HG03571 (cell line): ENCODE measurements at regions not wholly inside any gene's neighbourhood (a gene's known extent, or its start where the extent isn't known, plus 50 kb on each side); places are given as distances from the start of the nearest gene placed in this dataset.

Experiments used
- ATAC-seq: cut with Tn5 transposase; IDR thresholded peaks from one replicate; pipeline ENCODE4 v1.9.1; 2021; ENCODE audit not compliant: unreplicated experiment

GRCh38 chr18:39039813-39040212 lies 1474.2 kb upstream of the CELF4 start:
- ATAC-seq, result no peak

- ATAC-seq, result no peak
Measured at GRCh38 chr18:39037925-39038324, 1472.3 kb upstream of the CELF4 start.

DNA sequence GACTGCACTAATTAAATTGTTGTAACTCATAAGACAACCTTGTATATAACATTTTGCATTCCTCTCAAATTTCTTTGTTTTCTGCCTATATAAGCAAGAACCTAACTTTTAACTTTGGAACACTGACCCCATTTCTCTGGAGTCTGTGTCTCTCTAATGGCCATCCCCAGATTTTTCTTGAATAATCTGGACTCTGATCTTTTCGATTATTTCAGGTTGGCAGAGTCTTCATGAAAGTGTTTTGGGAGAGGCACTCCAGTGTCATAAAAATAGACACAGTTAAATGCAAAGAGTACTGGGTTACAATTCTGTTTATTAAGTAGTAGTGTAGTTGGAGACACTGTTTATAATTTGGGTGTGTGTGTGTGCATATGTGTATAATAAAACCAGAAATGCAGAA lies 1467.7 kb upstream of the CELF4 start:
- ATAC-seq, result no peak

DNA sequence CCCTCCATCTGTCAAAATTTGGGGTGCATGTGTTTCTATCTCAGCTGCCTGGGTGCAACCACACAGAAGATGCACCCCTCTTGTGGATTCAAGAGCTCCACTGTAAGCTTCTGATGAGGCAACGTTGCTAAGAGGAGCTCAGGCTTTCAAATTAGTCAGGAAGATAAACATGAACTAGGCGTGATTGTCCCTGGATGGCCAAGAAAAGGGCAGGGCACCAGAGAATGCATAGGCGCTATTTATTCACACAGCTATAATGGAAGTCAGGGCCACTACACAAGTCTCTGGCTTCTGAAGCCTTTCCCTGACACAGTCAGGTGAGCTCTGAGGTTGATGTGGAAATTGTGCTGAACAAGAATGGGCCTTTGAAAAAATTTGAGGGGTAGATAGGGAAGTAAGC lies 1466.0 kb upstream of the CELF4 start:
- no peak for ATAC-seq

DNA sequence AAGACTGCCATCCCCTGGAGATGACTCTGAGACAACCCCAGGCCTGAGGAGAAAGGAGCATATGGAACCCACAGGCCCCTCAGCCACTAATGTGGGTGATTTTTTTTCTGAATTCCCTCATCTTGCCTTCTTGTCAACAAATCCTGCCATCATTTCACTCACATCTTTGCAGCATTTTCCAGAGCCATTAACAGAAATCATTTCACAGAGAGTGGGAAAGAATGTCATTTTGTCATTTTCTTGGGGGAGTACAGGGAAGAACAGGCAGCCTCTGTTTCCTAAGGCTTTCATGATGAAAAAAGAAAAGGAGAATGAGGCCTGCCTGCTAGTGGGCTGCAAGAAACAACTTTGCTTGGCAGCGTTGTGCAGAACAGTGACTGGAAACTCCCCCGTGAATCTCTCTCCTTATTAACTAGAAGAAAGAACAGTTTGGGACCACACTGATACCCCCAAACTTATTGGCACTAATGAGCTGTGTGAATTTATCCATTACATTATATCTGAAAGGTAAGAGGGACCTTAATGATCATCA lies 1464.6 kb upstream of the CELF4 start:
- no peak for ATAC-seq

- ATAC-seq, result no peak
Measured at GRCh38 chr18:39025531-39025930, 1459.9 kb upstream of the CELF4 start.

DNA sequence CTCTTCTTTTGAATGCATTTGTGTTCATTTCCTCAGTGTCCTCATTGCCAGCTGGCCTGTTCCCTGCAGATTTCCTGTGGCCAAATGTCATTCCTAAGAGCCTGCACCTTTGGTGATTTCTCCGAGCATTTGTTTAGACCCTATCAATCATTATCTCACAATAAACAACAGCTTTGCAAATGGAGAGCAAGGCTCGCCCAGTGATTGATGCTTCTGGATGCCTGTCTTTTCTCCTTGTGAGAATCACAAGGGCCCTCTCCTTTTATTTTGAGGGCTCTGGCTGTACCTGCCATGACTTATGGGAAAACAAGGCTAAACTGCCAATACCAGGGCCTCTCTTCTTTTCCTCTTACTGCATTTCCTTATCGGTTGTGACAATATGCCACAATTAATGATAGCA lies 1454.4 kb upstream of the CELF4 start:
- ATAC-seq, result no peak

DNA sequence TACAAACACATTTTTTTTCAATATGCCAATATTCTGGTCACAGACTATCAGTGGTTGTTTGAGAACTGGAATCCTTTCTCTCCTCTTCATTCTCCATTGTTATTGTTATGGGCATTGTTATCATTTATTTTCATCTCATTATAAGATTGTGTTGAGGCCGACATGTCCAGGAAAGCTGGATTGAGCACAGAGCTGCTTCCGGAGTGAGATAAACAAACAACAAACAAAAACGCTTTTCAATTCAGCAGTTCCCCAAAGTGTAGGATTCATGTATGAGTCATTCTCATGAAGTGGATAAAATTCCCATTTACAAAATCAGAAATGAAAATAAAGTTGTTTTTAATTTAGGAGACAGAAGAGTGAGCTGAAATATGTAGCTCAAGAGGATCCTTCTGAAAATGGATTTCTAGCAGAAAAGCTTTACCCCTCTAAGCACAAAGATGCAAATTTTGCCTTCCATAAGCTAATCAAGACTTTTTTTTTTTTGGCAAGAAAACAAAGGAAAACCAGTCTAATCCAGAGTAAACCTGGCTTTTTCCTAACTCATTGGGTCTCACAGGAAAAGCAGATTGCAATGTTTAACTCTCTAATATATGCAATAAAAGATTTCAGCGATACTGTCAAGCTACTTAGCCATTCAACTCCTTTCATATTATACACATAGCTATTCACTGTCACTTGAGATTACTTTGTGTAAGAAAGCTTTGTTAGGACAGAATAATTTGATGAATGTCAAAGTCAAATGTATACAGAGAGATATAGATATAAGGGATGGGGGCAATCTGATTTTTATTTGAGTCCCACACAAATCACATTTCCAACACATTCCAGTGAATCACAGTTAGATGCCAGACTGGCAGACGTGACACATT lies 1441.7 kb upstream of the CELF4 start:
- ATAC-seq, result no peak

- ATAC-seq, result no peak
Measured at GRCh38 chr18:38996056-38996455, 1430.5 kb upstream of the CELF4 start.

DNA sequence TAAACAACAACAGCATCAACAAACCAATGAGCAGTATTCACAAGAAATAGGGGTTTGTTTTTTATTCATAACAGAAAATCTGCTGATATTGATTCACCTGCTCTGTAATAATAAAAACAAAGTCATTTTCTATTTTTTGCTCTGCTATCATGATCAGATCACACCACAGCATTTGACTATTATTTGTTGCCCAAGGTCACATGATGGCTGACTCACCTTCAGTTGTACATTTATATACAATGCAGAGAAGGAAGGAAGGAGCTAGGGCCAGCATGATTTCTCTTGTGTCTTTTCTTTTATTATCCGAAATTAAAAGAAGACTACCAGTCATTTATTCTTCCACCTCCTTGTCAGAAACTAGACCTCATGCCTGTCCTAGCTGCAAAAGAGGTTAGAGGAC lies 1427.7 kb upstream of the CELF4 start:
- no peak for ATAC-seq

GRCh38 chr18:38984968-38985367 lies 1419.4 kb upstream of the CELF4 start:
- ATAC-seq, result no peak

GRCh38 chr18:38982072-38982471 lies 1416.5 kb upstream of the CELF4 start:
- no peak for ATAC-seq

GRCh38 chr18:38981389-38981788 lies 1415.8 kb upstream of the CELF4 start:
- no peak for ATAC-seq

DNA sequence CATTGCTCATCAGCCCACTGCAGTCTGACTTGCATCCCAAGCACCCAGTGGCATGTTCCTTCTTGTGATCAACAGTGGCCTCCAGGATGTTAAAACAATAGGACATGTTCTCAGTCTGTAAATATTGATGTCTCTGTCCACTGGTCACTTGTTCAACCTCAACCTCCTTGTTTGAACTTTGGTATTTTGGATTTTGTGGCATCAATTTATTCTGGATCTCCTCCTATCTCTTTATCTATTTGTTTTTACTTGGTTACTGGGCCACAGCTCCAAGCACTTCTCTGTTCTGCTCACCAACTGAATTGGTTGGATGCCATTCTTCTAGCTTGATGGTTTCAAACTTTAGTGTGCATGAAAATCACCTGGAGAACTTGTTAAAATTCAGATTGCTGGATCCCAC lies 1414.8 kb upstream of the CELF4 start:
- ATAC-seq, result no peak

DNA sequence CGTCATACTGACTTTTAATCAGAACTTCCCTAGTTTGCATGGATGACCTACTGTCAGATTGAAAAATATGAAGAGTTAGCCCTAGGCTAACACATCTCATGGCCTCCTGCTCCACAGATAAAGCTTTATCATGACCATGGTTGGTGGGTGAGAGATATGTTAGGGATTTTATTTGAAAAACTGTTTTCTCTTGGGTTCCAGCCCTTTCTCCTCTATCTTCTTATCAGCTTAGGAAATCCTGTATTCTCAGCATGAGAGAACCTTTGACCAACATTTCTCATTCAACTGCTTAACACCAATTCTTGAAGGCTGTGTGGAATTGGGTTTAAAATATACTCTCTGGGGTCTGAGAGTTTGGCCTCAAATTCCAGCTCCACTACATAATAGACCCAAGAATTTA lies 1407.0 kb upstream of the CELF4 start:
- ATAC-seq, result no peak

- ATAC-seq, result no peak
Measured at GRCh38 chr18:38971881-38972280, 1406.3 kb upstream of the CELF4 start.

- no peak for ATAC-seq
Measured at GRCh38 chr18:38966841-38967240, 1401.2 kb upstream of the CELF4 start.

- ATAC-seq, result no peak
Measured at GRCh38 chr18:38963943-38964660, 1398.5 kb upstream of the CELF4 start.

DNA sequence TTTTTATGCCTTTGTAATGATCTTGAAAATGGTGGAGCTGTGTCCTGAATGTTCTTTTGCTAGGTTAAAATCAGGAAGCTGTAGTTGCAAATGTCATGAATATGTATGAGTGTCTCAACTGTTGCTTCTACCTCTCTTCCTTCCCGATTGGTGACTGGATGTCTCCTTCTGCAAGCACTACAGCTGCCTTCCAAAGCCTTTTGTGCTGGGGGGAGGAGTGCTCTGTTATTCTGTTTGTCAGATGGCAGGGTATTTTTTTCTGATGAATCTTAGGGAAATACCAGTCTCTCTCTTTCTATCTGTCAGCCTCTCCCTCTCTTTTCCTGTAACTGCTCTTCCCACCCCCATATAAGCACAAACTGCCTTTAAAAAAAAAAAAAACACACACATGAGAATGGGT lies 1396.3 kb upstream of the CELF4 start:
- no peak for ATAC-seq

GRCh38 chr18:38957736-38958135 lies 1392.1 kb upstream of the CELF4 start:
- ATAC-seq, result no peak

GRCh38 chr18:38956068-38956467 lies 1390.5 kb upstream of the CELF4 start:
- no peak for ATAC-seq

- ATAC-seq, result no peak
Measured at GRCh38 chr18:38951633-38952032, 1386.0 kb upstream of the CELF4 start.
